KMS-11 (cell line): ENCODE measurements at regions not wholly inside any gene's neighbourhood (a gene's known extent, or its start where the extent isn't known, plus 50 kb on each side); places are given as distances from the start of the nearest gene placed in this dataset.
"Not testable (repeated sequence)": the region's sequence is repeated elsewhere in the genome, so short reads cannot be mapped to it uniquely, and the experiment has no call there.

Experiments
- H2AFZ ChIP-seq: fragments of 200-600 bp; sonication (generic); 2 replicates; pipeline ENCODE4 v1.6.1; 2016; ENCODE audit warnings: antibody characterized with exemption, mixed run types, low read depth
- H3K27ac ChIP-seq: fragments of 200-600 bp; sonication (generic); 2 replicates; pipeline ENCODE4 v1.6.1; 2016; ENCODE audit warnings: mild to moderate bottlenecking, mixed run types
- H3K27me3 ChIP-seq: fragments of 200-600 bp; sonication (generic); 2 replicates; pipeline ENCODE4 v1.6.1; 2017; ENCODE audit warnings: mild to moderate bottlenecking, low read depth, mixed run types, moderate library complexity; ENCODE audit not compliant: insufficient read depth
- H3K36me3 ChIP-seq: fragments of 200-600 bp; sonication (generic); 2 replicates; pipeline ENCODE4 v1.6.1; 2017; ENCODE audit warnings: mild to moderate bottlenecking, mixed run types; ENCODE audit not compliant: insufficient read depth
- H3K4me1 ChIP-seq: fragments of 200-600 bp; sonication (generic); 2 replicates; pipeline ENCODE4 v1.6.1; 2016; ENCODE audit warnings: mild to moderate bottlenecking, low read depth, mixed run types; ENCODE audit not compliant: poor library complexity, severe bottlenecking
- H3K4me2 ChIP-seq: fragments of 200-600 bp; sonication (generic); 2 replicates; pipeline ENCODE4 v1.7.0; 2016; ENCODE audit warnings: mild to moderate bottlenecking, mixed run types
- H3K4me3 ChIP-seq: fragments of 200-600 bp; sonication (generic); IDR thresholded peaks from 2 replicates; pipeline ENCODE4 v1.6.1; 2017; ENCODE audit warnings: low read depth, low read length, mixed read lengths; ENCODE audit not compliant: insufficient read depth
- H3K79me2 ChIP-seq: fragments of 200-600 bp; sonication (generic); 2 replicates; pipeline ENCODE4 v1.6.1; 2016; ENCODE audit warnings: low read depth, mixed run types; ENCODE audit not compliant: insufficient read depth
- H3K9ac ChIP-seq: fragments of 200-600 bp; sonication (generic); 2 replicates; pipeline ENCODE4 v1.6.1; 2016; ENCODE audit warnings: mild to moderate bottlenecking, mixed run types
- H4K20me1 ChIP-seq: fragments of 200-600 bp; sonication (generic); 2 replicates; pipeline ENCODE4 v1.6.1; 2016; ENCODE audit warnings: mild to moderate bottlenecking, mixed run types; ENCODE audit not compliant: insufficient read depth
- CTCF ChIP-seq: fragments of 200-600 bp; sonication (generic); conservative IDR thresholded peaks from 2 replicates; pipeline ENCODE4 v1.6.1; 2017; ENCODE audit warnings: low read depth, mild to moderate bottlenecking, antibody characterized with exemption, low read length, moderate library complexity, mixed read lengths

GRCh38 chr9:102483651-102484050, 511.5 kb upstream of the CYLC2 start:
- TF ChIP-seq CTCF = no peak
- H3K36me3 ChIP-seq = no peaks in the 10 kb centered on the region; the same call in 1 of the 2 replicates
- H3K4me3 ChIP-seq = no peak overlapping the region
- no peaks in the 10 kb centered on the region for H3K27me3 ChIP-seq
- no peak overlapping the region for H3K27ac ChIP-seq
- H3K9ac ChIP-seq = no peak overlapping the region
- no peak overlapping the region for H3K4me2 ChIP-seq
- H2AFZ ChIP-seq = no peak overlapping the region
- no peaks in the 10 kb centered on the region for H3K4me1 ChIP-seq
- H3K79me2 ChIP-seq = no peaks in the 10 kb centered on the region
- no peaks in the 10 kb centered on the region for H4K20me1 ChIP-seq

- H3K4me2 ChIP-seq = no peak overlapping the region
- no peaks in the 10 kb centered on the region for H3K27me3 ChIP-seq
- H3K79me2 ChIP-seq = no peaks in the 10 kb centered on the region
- no peak overlapping the region for H3K27ac ChIP-seq
- no peaks in the 10 kb centered on the region; the same call in 1 of the 2 replicates for H3K36me3 ChIP-seq
- no peak overlapping the region for H2AFZ ChIP-seq
- no peaks in the 10 kb centered on the region for H3K4me1 ChIP-seq
- no peak overlapping the region for H3K4me3 ChIP-seq
- H4K20me1 ChIP-seq = no peaks in the 10 kb centered on the region
- H3K9ac ChIP-seq = no peak overlapping the region
- no peak for TF ChIP-seq CTCF
Observed at GRCh38 chr9:102482776-102483175, 512.4 kb upstream of the CYLC2 start.

GRCh38 chr9:102479191-102479590, 515.9 kb upstream of the CYLC2 start:
- no peak overlapping the region for H3K27ac ChIP-seq
- H3K4me3 ChIP-seq = no peak overlapping the region
- H3K9ac ChIP-seq = no peak overlapping the region
- no peaks in the 10 kb centered on the region for H3K4me1 ChIP-seq
- H4K20me1 ChIP-seq = no peaks in the 10 kb centered on the region
- no peaks in the 10 kb centered on the region for H3K27me3 ChIP-seq
- H3K79me2 ChIP-seq = no peaks in the 10 kb centered on the region
- H2AFZ ChIP-seq = no peak overlapping the region
- H3K36me3 ChIP-seq = no peaks in the 10 kb centered on the region; the same call in 1 of the 2 replicates
- no peak for TF ChIP-seq CTCF
- no peak overlapping the region for H3K4me2 ChIP-seq

- Histone ChIP-seq H4K20me1 (no peaks in the 10 kb centered on the region), H3K27ac (no peak overlapping the region), H3K79me2 (no peaks in the 10 kb centered on the region), H3K36me3 (no peaks in the 10 kb centered on the region), H3K27me3 (no peaks in the 10 kb centered on the region), H3K9ac (no peak overlapping the region), H3K4me2 (no peak overlapping the region), H3K4me3 (no peak overlapping the region), H3K4me1 (no peaks in the 10 kb centered on the region), H2AFZ (no peak overlapping the region)
- no peak for TF ChIP-seq CTCF
Observed at GRCh38 chr9:102474357-102474756, 520.8 kb upstream of the CYLC2 start.

DNA sequence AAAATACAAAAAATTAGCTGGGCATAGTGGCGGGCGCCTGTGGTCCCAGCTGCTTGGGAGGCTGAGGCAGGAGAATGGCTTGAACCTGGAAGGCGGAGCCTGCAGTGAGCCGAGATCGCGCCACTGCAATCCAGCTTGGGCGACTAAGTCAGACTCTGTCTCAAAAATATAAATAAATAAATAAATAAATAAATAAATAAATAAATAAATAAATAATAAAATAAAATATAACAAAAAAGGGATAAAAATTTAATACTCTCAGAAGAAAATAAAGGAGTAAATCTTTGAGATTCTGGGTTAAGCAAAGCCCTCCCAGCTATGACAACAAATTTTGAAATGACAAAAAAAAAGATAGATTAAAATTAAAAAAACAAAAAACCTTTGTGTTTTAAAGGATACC, 525.7 kb upstream of the CYLC2 start:
- H4K20me1 ChIP-seq, H3K4me2 ChIP-seq, H3K9ac ChIP-seq, H3K4me1 ChIP-seq, H2AFZ ChIP-seq, H3K79me2 ChIP-seq, H3K4me3 ChIP-seq, H3K27ac ChIP-seq, H3K27me3 ChIP-seq, H3K36me3 ChIP-seq: not testable (repeated sequence)
